HEK293 (cell line): ENCODE measurements at regions not wholly inside any gene's neighbourhood (a gene's known extent, or its start where the extent isn't known, plus 50 kb on each side); places are given as distances from the start of the nearest gene placed in this dataset.

ENCODE experiments used
- TRIM28 ChIP-seq: IDR thresholded peaks from 2 replicates; pipeline ENCODE4 v1.6.1; 2011; ENCODE audit warnings: low read length, control low read depth, borderline replicate concordance
- ZBTB7A ChIP-seq: fragments of 450-650 bp; formaldehyde crosslinking; IDR thresholded peaks from 2 replicates; pipeline ENCODE4 v1.5.1; 2016; ENCODE audit warnings: low read depth, missing biosample characterization, missing genetic modification characterization
- ZFP3 ChIP-seq: fragments of 450-650 bp; formaldehyde crosslinking; IDR thresholded peaks from 2 replicates; pipeline ENCODE4 v1.5.1; 2016; ENCODE audit warnings: low read depth, missing biosample characterization, missing genetic modification characterization
- ZFP37 ChIP-seq: fragments of 450-650 bp; formaldehyde crosslinking; IDR thresholded peaks from 2 replicates; pipeline ENCODE4 v1.5.1; 2016; ENCODE audit warnings: missing biosample characterization, missing genetic modification characterization
- ZNF23 ChIP-seq: fragments of 450-650 bp; formaldehyde crosslinking; IDR thresholded peaks from 2 replicates; pipeline ENCODE4 v1.5.1; 2016; ENCODE audit warnings: missing biosample characterization, missing genetic modification characterization, borderline replicate concordance
- ZNF335 ChIP-seq: fragments of 450-650 bp; formaldehyde crosslinking; conservative IDR thresholded peaks from 2 replicates; pipeline ENCODE4 v1.5.1; 2016; ENCODE audit warnings: missing biosample characterization, missing genetic modification characterization
- ZNF530 ChIP-seq: fragments of 450-650 bp; formaldehyde crosslinking; IDR thresholded peaks from 2 replicates; pipeline ENCODE4 v1.5.1; 2016; ENCODE audit warnings: low read depth, missing biosample characterization, missing genetic modification characterization
- ZNF76 ChIP-seq: fragments of 450-650 bp; formaldehyde crosslinking; IDR thresholded peaks from 2 replicates; pipeline ENCODE4; 2016; ENCODE audit warnings: low read depth, missing biosample characterization, missing genetic modification characterization, borderline replicate concordance
- ZNF785 ChIP-seq: fragments of 450-650 bp; formaldehyde crosslinking; IDR thresholded peaks from 2 replicates; pipeline ENCODE4 v1.5.1; 2016; ENCODE audit warnings: missing biosample characterization, missing genetic modification characterization
- TF ChIP-seq, protein P1 (sequence below): fragments of 450-650 bp; formaldehyde crosslinking; IDR thresholded peaks from 2 replicates; pipeline ENCODE4 v1.5.1; 2016; ENCODE audit warnings: missing biosample characterization, missing genetic modification characterization
- TF ChIP-seq, protein P2 (sequence below): fragments of 450-650 bp; formaldehyde crosslinking; IDR thresholded peaks from 2 replicates; pipeline ENCODE4 v1.5.1; 2016; ENCODE audit warnings: missing biosample characterization, missing genetic modification characterization
- TF ChIP-seq, protein P3 (sequence below): fragments of 450-650 bp; IDR thresholded peaks from 2 replicates; pipeline ENCODE4 v1.5.1; 2018; ENCODE audit warnings: missing biosample characterization, mild to moderate bottlenecking, missing genetic modification characterization

DNA sequence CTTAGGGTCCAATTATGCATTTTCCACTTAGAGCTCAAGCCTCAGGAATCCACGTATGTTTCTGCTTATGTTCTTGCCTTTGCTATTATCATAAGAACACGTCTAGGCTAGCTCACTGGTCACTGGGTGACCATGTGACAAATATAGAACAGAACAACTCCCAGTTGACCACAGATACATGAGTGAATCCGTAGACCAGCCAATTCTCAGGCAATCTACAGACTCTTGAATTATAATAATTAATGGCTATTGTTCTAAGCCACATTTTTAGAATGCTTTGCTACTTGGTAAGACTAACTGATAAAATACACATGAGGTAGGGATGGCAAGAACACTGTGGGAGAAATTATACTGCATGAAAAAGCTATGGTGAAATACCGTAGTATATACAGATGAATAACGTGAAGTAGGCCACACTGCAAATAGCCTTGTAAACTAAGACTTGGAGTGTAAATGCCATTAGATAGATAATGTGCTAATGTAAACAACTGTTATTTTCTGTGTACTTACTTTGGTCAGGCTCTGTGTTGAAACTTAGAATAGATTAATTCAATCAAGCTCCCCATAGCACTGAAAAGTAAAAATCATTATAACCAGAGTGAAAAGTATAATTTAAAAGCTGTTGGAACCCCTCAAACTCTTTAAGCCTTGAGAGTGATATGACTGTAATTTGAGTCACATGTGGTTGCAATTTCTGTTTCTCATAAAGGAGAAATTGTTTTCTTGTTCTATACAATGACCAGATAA, 366.2 kb upstream of the CCDC179 start:
- TF ChIP-seq ZNF23 (tag by site-specific recombination) = no peak
- TF ChIP-seq, protein P1, sequence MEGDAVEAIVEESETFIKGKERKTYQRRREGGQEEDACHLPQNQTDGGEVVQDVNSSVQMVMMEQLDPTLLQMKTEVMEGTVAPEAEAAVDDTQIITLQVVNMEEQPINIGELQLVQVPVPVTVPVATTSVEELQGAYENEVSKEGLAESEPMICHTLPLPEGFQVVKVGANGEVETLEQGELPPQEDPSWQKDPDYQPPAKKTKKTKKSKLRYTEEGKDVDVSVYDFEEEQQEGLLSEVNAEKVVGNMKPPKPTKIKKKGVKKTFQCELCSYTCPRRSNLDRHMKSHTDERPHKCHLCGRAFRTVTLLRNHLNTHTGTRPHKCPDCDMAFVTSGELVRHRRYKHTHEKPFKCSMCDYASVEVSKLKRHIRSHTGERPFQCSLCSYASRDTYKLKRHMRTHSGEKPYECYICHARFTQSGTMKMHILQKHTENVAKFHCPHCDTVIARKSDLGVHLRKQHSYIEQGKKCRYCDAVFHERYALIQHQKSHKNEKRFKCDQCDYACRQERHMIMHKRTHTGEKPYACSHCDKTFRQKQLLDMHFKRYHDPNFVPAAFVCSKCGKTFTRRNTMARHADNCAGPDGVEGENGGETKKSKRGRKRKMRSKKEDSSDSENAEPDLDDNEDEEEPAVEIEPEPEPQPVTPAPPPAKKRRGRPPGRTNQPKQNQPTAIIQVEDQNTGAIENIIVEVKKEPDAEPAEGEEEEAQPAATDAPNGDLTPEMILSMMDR (tag by site-specific recombination) = no peak
- no peak for TF ChIP-seq TRIM28
- TF ChIP-seq ZNF76 (tag by site-specific recombination) = no peak
- TF ChIP-seq ZNF530 (tag by site-specific recombination) = no peak
- TF ChIP-seq ZFP3 (tag by site-specific recombination) = no peak
- no peak for TF ChIP-seq ZFP37 (tag by site-specific recombination)
- TF ChIP-seq, protein P2, sequence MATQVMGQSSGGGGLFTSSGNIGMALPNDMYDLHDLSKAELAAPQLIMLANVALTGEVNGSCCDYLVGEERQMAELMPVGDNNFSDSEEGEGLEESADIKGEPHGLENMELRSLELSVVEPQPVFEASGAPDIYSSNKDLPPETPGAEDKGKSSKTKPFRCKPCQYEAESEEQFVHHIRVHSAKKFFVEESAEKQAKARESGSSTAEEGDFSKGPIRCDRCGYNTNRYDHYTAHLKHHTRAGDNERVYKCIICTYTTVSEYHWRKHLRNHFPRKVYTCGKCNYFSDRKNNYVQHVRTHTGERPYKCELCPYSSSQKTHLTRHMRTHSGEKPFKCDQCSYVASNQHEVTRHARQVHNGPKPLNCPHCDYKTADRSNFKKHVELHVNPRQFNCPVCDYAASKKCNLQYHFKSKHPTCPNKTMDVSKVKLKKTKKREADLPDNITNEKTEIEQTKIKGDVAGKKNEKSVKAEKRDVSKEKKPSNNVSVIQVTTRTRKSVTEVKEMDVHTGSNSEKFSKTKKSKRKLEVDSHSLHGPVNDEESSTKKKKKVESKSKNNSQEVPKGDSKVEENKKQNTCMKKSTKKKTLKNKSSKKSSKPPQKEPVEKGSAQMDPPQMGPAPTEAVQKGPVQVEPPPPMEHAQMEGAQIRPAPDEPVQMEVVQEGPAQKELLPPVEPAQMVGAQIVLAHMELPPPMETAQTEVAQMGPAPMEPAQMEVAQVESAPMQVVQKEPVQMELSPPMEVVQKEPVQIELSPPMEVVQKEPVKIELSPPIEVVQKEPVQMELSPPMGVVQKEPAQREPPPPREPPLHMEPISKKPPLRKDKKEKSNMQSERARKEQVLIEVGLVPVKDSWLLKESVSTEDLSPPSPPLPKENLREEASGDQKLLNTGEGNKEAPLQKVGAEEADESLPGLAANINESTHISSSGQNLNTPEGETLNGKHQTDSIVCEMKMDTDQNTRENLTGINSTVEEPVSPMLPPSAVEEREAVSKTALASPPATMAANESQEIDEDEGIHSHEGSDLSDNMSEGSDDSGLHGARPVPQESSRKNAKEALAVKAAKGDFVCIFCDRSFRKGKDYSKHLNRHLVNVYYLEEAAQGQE (tag by site-specific recombination) = no peak
- TF ChIP-seq, protein P3, sequence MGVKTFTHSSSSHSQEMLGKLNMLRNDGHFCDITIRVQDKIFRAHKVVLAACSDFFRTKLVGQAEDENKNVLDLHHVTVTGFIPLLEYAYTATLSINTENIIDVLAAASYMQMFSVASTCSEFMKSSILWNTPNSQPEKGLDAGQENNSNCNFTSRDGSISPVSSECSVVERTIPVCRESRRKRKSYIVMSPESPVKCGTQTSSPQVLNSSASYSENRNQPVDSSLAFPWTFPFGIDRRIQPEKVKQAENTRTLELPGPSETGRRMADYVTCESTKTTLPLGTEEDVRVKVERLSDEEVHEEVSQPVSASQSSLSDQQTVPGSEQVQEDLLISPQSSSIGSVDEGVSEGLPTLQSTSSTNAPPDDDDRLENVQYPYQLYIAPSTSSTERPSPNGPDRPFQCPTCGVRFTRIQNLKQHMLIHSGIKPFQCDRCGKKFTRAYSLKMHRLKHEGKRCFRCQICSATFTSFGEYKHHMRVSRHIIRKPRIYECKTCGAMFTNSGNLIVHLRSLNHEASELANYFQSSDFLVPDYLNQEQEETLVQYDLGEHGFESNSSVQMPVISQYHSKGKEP (tag by site-specific recombination) = no peak
- no peak for TF ChIP-seq ZBTB7A (tag by site-specific recombination)
- no peak for TF ChIP-seq ZNF785 (tag by site-specific recombination)
- no peak for TF ChIP-seq ZNF335 (tag by site-specific recombination)
